ENCODE measurements at regions not wholly inside any gene's neighbourhood (a gene's known extent, or its start where the extent isn't known, plus 50 kb on each side); places are given as distances from the start of the nearest gene placed in this dataset.

- TF ChIP-seq CTCF (IDR thresholded peaks at IDR 0.05) (no peak), POLR2AphosphoS5 (IDR thresholded peaks at IDR 0.05) (no peak)
Observed at GRCh38 chr10:76628801-76629200, 1008.8 kb downstream of the KCNMA1 start.
